ENCODE measurements at regions not wholly inside any gene's neighbourhood (a gene's known extent, or its start where the extent isn't known, plus 50 kb on each side); places are given as distances from the start of the nearest gene placed in this dataset.

DNA sequence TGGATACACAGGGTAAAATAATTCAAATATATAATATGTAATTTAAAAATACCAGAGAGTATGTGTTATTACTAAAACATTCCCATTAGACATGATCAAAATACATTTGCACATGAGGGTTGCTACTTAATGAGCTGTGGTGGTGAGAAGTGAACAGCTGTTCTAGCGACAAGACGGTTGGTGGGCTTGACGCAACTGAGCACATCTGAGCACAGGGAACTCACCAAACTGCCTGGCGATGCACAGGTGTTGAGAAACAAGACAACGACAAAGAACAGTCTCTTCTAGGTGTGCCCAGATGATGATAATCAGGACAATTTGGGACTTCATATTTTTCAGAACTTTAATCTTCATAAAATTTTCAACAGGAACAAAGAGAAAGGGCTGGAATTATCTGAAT lies 555.1 kb upstream of the SGCG start:
- 89 to 96% methylated on average over 5 of the region's 5 CpGs for WGBS, 2 donors (ENCODE audit: low coverage in 1 of 2)
- ATAC-seq, result no peak
- H3K27ac ChIP-seq, result no peak overlapping the region

GRCh38 chr13:22629374-22629773 lies 551.4 kb upstream of the SGCG start:
- Histone ChIP-seq H3K4me3 (no peak overlapping the region), H3K4me1 (no peaks in the 10 kb centered on the region), H3K36me3 (no peaks in the 10 kb centered on the region), H3K27me3 (no peaks in the 10 kb centered on the region), H3K27ac (no peak overlapping the region), H3K9me3 (peaks cover 0 to 5% (median 0%) of the 10 kb centered on the region in 3 donors)
- 38 to 70% methylated on average over 1 to 2 of the region's 2 CpGs for WGBS, 2 donors (ENCODE audit: low coverage in 1 of 2)
- ATAC-seq, result no peak
- TF ChIP-seq EP300 (IDR thresholded peaks at IDR 0.05) (no peak), CTCF (IDR thresholded peaks at IDR 0.05) (no peak), POLR2AphosphoS5 (IDR thresholded peaks at IDR 0.05) (no peak), POLR2A (IDR thresholded peaks at IDR 0.05) (no peak)

More for the DNA sequence above, 555.1 kb upstream of the SGCG start:
- no peaks in the 10 kb centered on the region for H3K27me3 ChIP-seq
- H3K4me1 ChIP-seq, result no peaks in the 10 kb centered on the region
- no peak overlapping the region for H3K4me3 ChIP-seq
- TF ChIP-seq EP300 (IDR thresholded peaks at IDR 0.05), result no peak
- no peak for TF ChIP-seq POLR2A (IDR thresholded peaks at IDR 0.05)
- no peak for TF ChIP-seq CTCF (IDR thresholded peaks at IDR 0.05)
- TF ChIP-seq POLR2AphosphoS5 (IDR thresholded peaks at IDR 0.05), result no peak
- H3K9me3 ChIP-seq, result peaks cover 0 to 9% (median 0%) of the 10 kb centered on the region in 3 donors
- H3K36me3 ChIP-seq, result no peaks in the 10 kb centered on the region

DNA sequence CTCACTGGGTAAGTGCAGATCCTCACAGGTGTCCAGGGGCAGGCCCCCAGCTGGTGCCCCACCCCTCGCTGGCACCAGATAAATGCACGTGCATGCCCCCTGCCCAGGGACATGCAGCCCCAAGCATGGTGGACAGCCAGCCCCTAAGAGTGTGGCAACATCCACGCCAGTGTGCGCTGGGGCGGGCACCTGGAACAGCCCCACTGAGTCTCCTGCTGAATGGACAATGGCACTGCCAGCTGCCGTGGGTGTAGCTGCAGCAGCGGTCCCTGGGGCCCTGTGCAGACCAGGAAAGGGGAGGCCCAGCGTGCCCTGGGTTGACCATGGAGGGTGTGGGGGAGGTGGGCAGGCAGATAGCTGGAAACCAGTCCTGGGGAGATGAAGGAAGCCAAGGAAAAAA lies 538.7 kb upstream of the SGCG start:
- no CpG with 5 or more reads among the region's 8 CpGs for WGBS, 2 donors (ENCODE audit: low coverage in 1 of 2)
- H3K9me3 ChIP-seq, result no peaks in the 10 kb centered on the region
- H3K4me3 ChIP-seq, result no peak overlapping the region
- no peaks in the 10 kb centered on the region for H3K36me3 ChIP-seq
- no peaks in the 10 kb centered on the region for H3K27me3 ChIP-seq
- no peaks in the 10 kb centered on the region for H3K4me1 ChIP-seq
- H3K27ac ChIP-seq, result no peak overlapping the region
- ATAC-seq, result no peak
- no peak for TF ChIP-seq POLR2A (IDR thresholded peaks at IDR 0.05)
- no peak for TF ChIP-seq CTCF (IDR thresholded peaks at IDR 0.05)
- TF ChIP-seq POLR2AphosphoS5 (IDR thresholded peaks at IDR 0.05), result no peak
- TF ChIP-seq EP300 (IDR thresholded peaks at IDR 0.05), result no peak

DNA sequence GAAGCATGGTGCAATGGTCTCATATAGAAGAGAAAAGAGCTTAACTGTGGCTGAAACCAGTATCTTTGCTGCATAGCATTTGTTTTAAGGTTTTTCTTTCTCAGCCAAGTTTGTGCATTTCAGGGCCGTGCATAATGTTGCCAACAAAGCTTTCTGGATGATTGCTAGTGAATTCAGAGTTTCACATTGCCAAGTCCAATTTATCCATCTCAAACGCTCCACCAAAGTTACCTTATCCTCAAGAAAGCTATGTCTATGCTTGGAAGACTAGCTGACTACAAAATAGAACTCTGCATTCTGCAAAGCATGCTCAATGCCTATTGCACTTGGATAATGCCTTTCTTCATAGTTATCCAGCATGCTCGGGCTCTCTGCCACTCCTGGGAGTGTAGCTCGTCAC lies 535.8 kb upstream of the SGCG start:
- 42 to 49% methylated on average over 4 of the region's 4 CpGs for WGBS, 2 donors (ENCODE audit: low coverage in 1 of 2)
- Histone ChIP-seq H3K36me3 (no peaks in the 10 kb centered on the region), H3K9me3 (no peaks in the 10 kb centered on the region), H3K27me3 (no peaks in the 10 kb centered on the region), H3K27ac (no peak overlapping the region), H3K4me3 (no peak overlapping the region), H3K4me1 (no peaks in the 10 kb centered on the region)
- ATAC-seq, result no peak
- TF ChIP-seq POLR2AphosphoS5 (IDR thresholded peaks at IDR 0.05) (no peak), EP300 (IDR thresholded peaks at IDR 0.05) (no peak), POLR2A (IDR thresholded peaks at IDR 0.05) (no peak), CTCF (IDR thresholded peaks at IDR 0.05) (no peak)

DNA sequence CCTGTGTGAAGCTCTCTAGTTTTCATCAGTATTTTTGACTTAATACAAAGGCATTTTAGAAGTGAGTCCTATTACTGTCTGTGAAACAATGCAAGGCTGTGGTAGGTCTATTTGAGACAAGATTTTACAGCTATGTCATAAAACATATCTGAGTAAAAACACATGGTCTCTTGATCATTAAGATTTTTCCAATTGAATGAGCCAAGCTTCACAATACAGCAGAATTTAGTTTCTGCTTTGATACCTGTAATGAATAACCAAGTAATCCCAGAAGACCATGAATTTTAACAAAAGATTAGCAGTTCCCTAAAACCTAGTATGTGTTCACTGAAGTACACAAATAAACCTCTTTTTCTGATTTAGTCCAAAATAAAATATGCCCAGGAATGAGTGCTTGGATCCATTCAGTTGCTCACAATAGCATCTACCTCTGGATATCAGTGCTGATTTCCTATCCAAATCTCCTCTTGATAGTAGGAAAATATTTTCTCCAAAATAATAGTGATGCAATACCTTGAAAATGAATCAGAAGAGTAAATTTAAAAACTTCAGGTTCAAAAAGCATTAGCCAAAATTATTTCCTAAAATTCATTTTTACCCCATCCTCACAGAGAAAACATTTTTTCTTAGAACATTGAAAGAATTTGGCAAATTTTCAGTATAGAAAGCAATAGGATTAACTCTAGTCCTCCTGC lies 533.5 kb upstream of the SGCG start:
- Histone ChIP-seq H3K27me3 (no peaks in the 10 kb centered on the region), H3K36me3 (no peaks in the 10 kb centered on the region), H3K4me1 (no peaks in the 10 kb centered on the region), H3K4me3 (no peak overlapping the region), H3K9me3 (no peaks in the 10 kb centered on the region), H3K27ac (no peak overlapping the region)
- TF ChIP-seq POLR2A (IDR thresholded peaks at IDR 0.05), result no peak
- TF ChIP-seq CTCF (IDR thresholded peaks at IDR 0.05), result no peak
- no peak for TF ChIP-seq EP300 (IDR thresholded peaks at IDR 0.05)
- TF ChIP-seq POLR2AphosphoS5 (IDR thresholded peaks at IDR 0.05), result no peak
- ATAC-seq, result no peak

Data from gastroesophageal sphincter (tissue), 4 donors.